OCI-LY1 (cell line): ENCODE measurements at regions not wholly inside any gene's neighbourhood (a gene's known extent, or its start where the extent isn't known, plus 50 kb on each side); places are given as distances from the start of the nearest gene placed in this dataset.

Experiments used
- H2AFZ ChIP-seq: fragments of 200-600 bp; sonication (generic), shearing (Covaris generic); 2 replicates; pipeline ENCODE4 v1.6.0; 2014; ENCODE audit warnings: antibody characterized with exemption, mild to moderate bottlenecking, low read length
- H3F3A ChIP-seq: fragments of 200-600 bp; sonication (generic), shearing (Covaris generic); 2 replicates; pipeline ENCODE4 v1.6.0; 2014; ENCODE audit warnings: mild to moderate bottlenecking, antibody characterized with exemption, low read length, moderate library complexity; ENCODE audit not compliant: insufficient read depth
- H3K27ac ChIP-seq: fragments of 200-600 bp; sonication (generic); 2 replicates; pipeline ENCODE4 v1.5.1; 2014; ENCODE audit warnings: low read length, mixed run types, mild to moderate bottlenecking, low read depth; ENCODE audit not compliant: poor library complexity, severe bottlenecking
- H3K27me3 ChIP-seq: fragments of 200-600 bp; sonication (generic); 2 replicates; pipeline ENCODE4 v1.6.0; 2014; ENCODE audit warnings: antibody characterized with exemption, mild to moderate bottlenecking, low read length, moderate library complexity; ENCODE audit not compliant: insufficient read depth
- H3K36me3 ChIP-seq: fragments of 200-600 bp; sonication (generic); 2 replicates; pipeline ENCODE4 v1.6.1; 2014; ENCODE audit warnings: mild to moderate bottlenecking, antibody characterized with exemption, low read length, moderate library complexity, mixed read lengths; ENCODE audit not compliant: insufficient read depth
- H3K4me1 ChIP-seq: fragments of 200-600 bp; sonication (generic); 2 replicates; pipeline ENCODE4 v1.5.1; 2014; ENCODE audit warnings: mild to moderate bottlenecking, low read length, moderate library complexity; ENCODE audit not compliant: insufficient read depth, severe bottlenecking
- H3K4me2 ChIP-seq: fragments of 200-600 bp; sonication (generic), shearing (Covaris generic); 2 replicates; pipeline ENCODE4 v1.6.1; 2014; ENCODE audit warnings: low read length
- H3K4me3 ChIP-seq: fragments of 200-600 bp; sonication (generic); 2 replicates; pipeline ENCODE4 v1.5.1; 2014; ENCODE audit warnings: low read length, low read depth, mild to moderate bottlenecking, mixed read lengths; ENCODE audit not compliant: poor library complexity, severe bottlenecking
- H3K79me2 ChIP-seq: fragments of 200-600 bp; shearing (Covaris generic); 2 replicates; pipeline ENCODE4 v1.6.1; 2016; ENCODE audit warnings: mixed run types, low read length, mixed read lengths; ENCODE audit not compliant: insufficient read depth
- H3K9ac ChIP-seq: fragments of 200-600 bp; sonication (generic), shearing (Covaris generic); 2 replicates; pipeline ENCODE4 v1.6.1; 2014; ENCODE audit warnings: mild to moderate bottlenecking, low read length, mixed read lengths
- H3K9me2 ChIP-seq: fragments of 200-600 bp; sonication (generic), shearing (Covaris generic); 2 replicates; pipeline ENCODE4 v1.6.1; 2014; ENCODE audit warnings: low read depth, mild to moderate bottlenecking, low read length, mixed read lengths
- H3K9me3 ChIP-seq: fragments of 200-600 bp; shearing (Covaris generic); 2 replicates; pipeline ENCODE4 v1.6.1; 2014; ENCODE audit warnings: low read length, mixed read lengths
- H4K20me1 ChIP-seq: fragments of 200-600 bp; sonication (generic), shearing (Covaris generic); 2 replicates; pipeline ENCODE4 v1.6.0; 2016; ENCODE audit warnings: mild to moderate bottlenecking, low read length; ENCODE audit not compliant: insufficient read depth
- CTCF ChIP-seq: fragments of 200-600 bp; sonication (generic), shearing (Covaris generic); IDR thresholded peaks from 2 replicates; pipeline ENCODE4 v1.5.1; 2017; ENCODE audit warnings: mild to moderate bottlenecking, antibody characterized with exemption, low read length, moderate library complexity, mixed read lengths
- EZH2 ChIP-seq: fragments of 200-600 bp; sonication (generic), shearing (Covaris generic); IDR thresholded peaks from 2 replicates; pipeline ENCODE4 v1.8.0; 2017; ENCODE audit warnings: borderline replicate concordance, mixed run types, mild to moderate bottlenecking, antibody characterized with exemption, low read length, moderate library complexity, mixed read lengths

GRCh38 chr21:24179110-24179509 lies 1428.2 kb downstream of the MRPL39 start:
- H3K9me2 ChIP-seq = no peaks in the 10 kb centered on the region
- TF ChIP-seq EZH2 = no peak
- no peak for TF ChIP-seq CTCF
- H4K20me1 ChIP-seq = no peaks in the 10 kb centered on the region
- H3K9me3 ChIP-seq = no peaks in the 10 kb centered on the region
- no peaks in the 10 kb centered on the region for H3K4me1 ChIP-seq
- no peak overlapping the region for H3K4me3 ChIP-seq
- H3K36me3 ChIP-seq = no peaks in the 10 kb centered on the region
- no peaks in the 10 kb centered on the region for H3F3A ChIP-seq
- H3K4me2 ChIP-seq = no peak overlapping the region
- no peak overlapping the region for H3K27ac ChIP-seq
- H2AFZ ChIP-seq = no peak overlapping the region
- H3K9ac ChIP-seq = no peak overlapping the region
- H3K27me3 ChIP-seq = no peaks in the 10 kb centered on the region
- no peaks in the 10 kb centered on the region for H3K79me2 ChIP-seq

- TF ChIP-seq EZH2 (no peak), CTCF (no peak)
- Histone ChIP-seq H3K36me3 (no peaks in the 10 kb centered on the region), H3K9me3 (no peaks in the 10 kb centered on the region), H3K4me2 (no peak overlapping the region), H3K4me1 (no peaks in the 10 kb centered on the region), H3K4me3 (no peak overlapping the region), H3K79me2 (no peaks in the 10 kb centered on the region), H3F3A (no peaks in the 10 kb centered on the region), H3K9ac (no peak overlapping the region), H3K27me3 (no peaks in the 10 kb centered on the region), H3K9me2 (no peaks in the 10 kb centered on the region), H3K27ac (no peak overlapping the region), H2AFZ (no peak overlapping the region), H4K20me1 (no peaks in the 10 kb centered on the region)
These were observed 1432.2 kb downstream of the MRPL39 start for GRCh38 chr21:24175106-24175505.

- Histone ChIP-seq H3F3A (no peaks in the 10 kb centered on the region), H3K27me3 (no peaks in the 10 kb centered on the region), H3K36me3 (no peaks in the 10 kb centered on the region), H3K4me3 (no peak overlapping the region), H3K9me2 (no peaks in the 10 kb centered on the region), H3K9me3 (no peaks in the 10 kb centered on the region), H4K20me1 (no peaks in the 10 kb centered on the region), H2AFZ (no peak overlapping the region), H3K79me2 (no peaks in the 10 kb centered on the region), H3K27ac (no peak overlapping the region), H3K4me1 (no peaks in the 10 kb centered on the region), H3K4me2 (no peak overlapping the region), H3K9ac (no peak overlapping the region)
- TF ChIP-seq EZH2 (no peak), CTCF (no peak)
These were observed 1435.5 kb downstream of the MRPL39 start for GRCh38 chr21:24171736-24172135.
